Endothelial cell of umbilical vein (primary cell): ENCODE measurements at regions not wholly inside any gene's neighbourhood (a gene's known extent, or its start where the extent isn't known, plus 50 kb on each side); places are given as distances from the start of the nearest gene placed in this dataset.

Source experiments
- BruUV-seq: library from RNA; stranded (reverse); fragments of 400-500 nt; replicated peaks from 2 replicates; lab custom pipeline; 2021; lab: Mats Ljungman, UMichigan
- CTCF ChIA-PET: fragments of 300-600, 350-600 bp; sonication (Branson Sonifier 250); formaldehyde crosslinking; loops from one replicate; lab custom pipeline; 2021; ENCODE audit warnings: antibody characterized with exemption, inconsistent platforms; lab: Charles Lee
- POLR2A ChIA-PET: fragments of 300-600, 350-600 bp; sonication (Branson Sonifier 250); formaldehyde crosslinking; loops from one replicate; lab custom pipeline; 2021; ENCODE audit warnings: antibody characterized with exemption, inconsistent platforms; lab: Charles Lee
- DNase-seq: peaks from one replicate; pipeline ENCODE4 v3.0.0-alpha.2; 2011; ENCODE audit warnings: low read depth, low spot score
- FAIRE-seq: peaks from 2 replicates; lab custom pipeline; 2011; peaks lifted over from hg19 to GRCh38; lab: Jason Lieb, UNC
- H2AFZ ChIP-seq: 2 replicates; pipeline ENCODE4 v1.6.0; 2012; ENCODE audit warnings: low read depth, low read length, control low read depth, inconsistent platforms
- H3K27ac ChIP-seq: 2 replicates; pipeline ENCODE4 v1.5.1; 2011; ENCODE audit warnings: low read depth, mild to moderate bottlenecking, control low read depth, low read length, moderate library complexity; ENCODE audit not compliant: insufficient read depth
- H3K27me3 ChIP-seq, 2 experiments: 2 replicates each; pipeline versions ENCODE4 v1.6.0 to v1.6.1; 2011; ENCODE audit warnings: low read length in 2 of 2, mixed read lengths in 1 of 2; ENCODE audit not compliant: control insufficient read depth in 2 of 2, insufficient read depth in 2 of 2
- H3K36me3 ChIP-seq, 2 experiments: 2 replicates in 1 of 2; 3 replicates in 1 of 2; pipeline ENCODE4 v1.5.1; 2011; ENCODE audit warnings: low read length in 2 of 2, mild to moderate bottlenecking in 1 of 2, moderate library complexity in 1 of 2; ENCODE audit not compliant: control insufficient read depth in 2 of 2, insufficient read depth in 2 of 2; ENCODE audit errors: extremely low read depth in 1 of 2
- H3K4me1 ChIP-seq: 3 replicates; pipeline ENCODE4 v1.5.1; 2011; ENCODE audit warnings: mild to moderate bottlenecking, low read length; ENCODE audit not compliant: control insufficient read depth, insufficient read depth; ENCODE audit errors: extremely low read depth
- H3K4me2 ChIP-seq: 2 replicates; pipeline ENCODE4 v1.6.1; 2011; ENCODE audit warnings: low read length, control low read depth, mixed read lengths; ENCODE audit not compliant: insufficient read depth
- H3K4me3 ChIP-seq, 3 experiments: fragments of 200-600 bp in 1 of 3; sonication (generic), shearing (Covaris generic) in 1 of 3; replicated peaks in 1 of 3; 2 replicates each; pipeline ENCODE4 v1.5.1; 2011 to 2016; ENCODE audit warnings: control low read depth in 3 of 3, low read length in 3 of 3, mild to moderate bottlenecking in 2 of 3, inconsistent platforms in 1 of 3, low read depth in 1 of 3, moderate library complexity in 1 of 3; ENCODE audit not compliant: insufficient read depth in 1 of 3
- H3K79me2 ChIP-seq: 2 replicates; pipeline ENCODE4 v1.6.0; 2012; ENCODE audit warnings: low read length, inconsistent platforms; ENCODE audit not compliant: control insufficient read depth, insufficient read depth
- H3K9ac ChIP-seq: replicated peaks from 2 replicates; pipeline ENCODE3; 2011; ENCODE audit warnings: low read length, control low read depth; ENCODE audit not compliant: insufficient read depth; ENCODE audit errors: extremely low read depth
- H3K9me1 ChIP-seq: replicated peaks from 3 replicates; pipeline ENCODE4 v1.6.0; 2011; ENCODE audit warnings: mild to moderate bottlenecking, low read length; ENCODE audit not compliant: control insufficient read depth, insufficient read depth; ENCODE audit errors: extremely low read depth
- H3K9me3 ChIP-seq: replicated peaks from 2 replicates; pipeline ENCODE4 v1.5.1; 2012; ENCODE audit warnings: low read length, inconsistent platforms; ENCODE audit not compliant: control insufficient read depth, insufficient read depth
- H4K20me1 ChIP-seq: replicated peaks from 2 replicates; pipeline ENCODE3; 2011; ENCODE audit warnings: mild to moderate bottlenecking, low read length; ENCODE audit not compliant: control insufficient read depth, insufficient read depth; ENCODE audit errors: extremely low read depth
- EZH2 ChIP-seq: IDR thresholded peaks from 2 replicates; pipeline ENCODE4 v1.6.1; 2012; ENCODE audit warnings: borderline replicate concordance, low read depth, mild to moderate bottlenecking, moderate library complexity, low read length, inconsistent platforms; ENCODE audit not compliant: severe bottlenecking
- FOS ChIP-seq: IDR thresholded peaks from 2 replicates; pipeline ENCODE4 v1.6.1; 2011; ENCODE audit warnings: mild to moderate bottlenecking, low read length, moderate library complexity, borderline replicate concordance; ENCODE audit not compliant: insufficient read depth
- GATA2 ChIP-seq: IDR thresholded peaks from 2 replicates; pipeline ENCODE4 v1.7.0; 2011; ENCODE audit warnings: low read depth, mild to moderate bottlenecking, moderate library complexity, mixed read lengths, low read length; ENCODE audit not compliant: insufficient read length, insufficient read depth
- JUN ChIP-seq: IDR thresholded peaks from 2 replicates; pipeline ENCODE4 v1.6.1; 2011; ENCODE audit warnings: borderline replicate concordance, low read depth; ENCODE audit not compliant: insufficient read length, insufficient read depth
- MYC ChIP-seq: IDR thresholded peaks from one replicate; pipeline ENCODE4 v1.6.1; 2011; ENCODE audit warnings: mild to moderate bottlenecking, low read depth, low read length
- POLR2A ChIP-seq: IDR thresholded peaks from 2 replicates; pipeline ENCODE4 v1.6.1; 2012; ENCODE audit warnings: low read depth, mild to moderate bottlenecking, control low read depth, low read length
- POLR2AphosphoS5 ChIP-seq: IDR thresholded peaks from 2 replicates; pipeline ENCODE4 v1.6.1; 2012; ENCODE audit warnings: low read depth, mild to moderate bottlenecking, control low read depth, low read length, moderate library complexity; ENCODE audit not compliant: insufficient read depth
- dilution Hi-C: fragments of 300-500 bp; cut with MboI; formaldehyde crosslinking; loops from one replicate; pipeline ENCODE4 v1.15.0; 2019; ENCODE audit warnings: low sequenced_read_pairs; ENCODE audit not compliant: extremely low pct_ligation_motif_present
- intact Hi-C: fragments of 100-400 bp; cut with micrococcal nuclease; formaldehyde crosslinking; loops from one replicate; pipeline ENCODE4 v1.10.0; 2022
- TF ChIP-seq, protein P1 (sequence below): IDR thresholded peaks from 2 replicates; pipeline ENCODE4 v1.6.1; 2011; ENCODE audit not compliant: insufficient read depth, insufficient read length
- TF ChIP-seq, protein P2 (sequence below), 2 donors: IDR thresholded peaks; 1 replicate in 1 of 2; 2 replicates in 1 of 2; pipeline ENCODE4 v1.5.1; 2011; ENCODE audit warnings: low read length in 2 of 2, mild to moderate bottlenecking in 2 of 2, moderate library complexity in 2 of 2, control low read depth in 1 of 2, inconsistent platforms in 1 of 2, low read depth in 1 of 2; ENCODE audit not compliant: insufficient read depth in 1 of 2; ENCODE audit errors: extremely low read depth in 1 of 2

DNA sequence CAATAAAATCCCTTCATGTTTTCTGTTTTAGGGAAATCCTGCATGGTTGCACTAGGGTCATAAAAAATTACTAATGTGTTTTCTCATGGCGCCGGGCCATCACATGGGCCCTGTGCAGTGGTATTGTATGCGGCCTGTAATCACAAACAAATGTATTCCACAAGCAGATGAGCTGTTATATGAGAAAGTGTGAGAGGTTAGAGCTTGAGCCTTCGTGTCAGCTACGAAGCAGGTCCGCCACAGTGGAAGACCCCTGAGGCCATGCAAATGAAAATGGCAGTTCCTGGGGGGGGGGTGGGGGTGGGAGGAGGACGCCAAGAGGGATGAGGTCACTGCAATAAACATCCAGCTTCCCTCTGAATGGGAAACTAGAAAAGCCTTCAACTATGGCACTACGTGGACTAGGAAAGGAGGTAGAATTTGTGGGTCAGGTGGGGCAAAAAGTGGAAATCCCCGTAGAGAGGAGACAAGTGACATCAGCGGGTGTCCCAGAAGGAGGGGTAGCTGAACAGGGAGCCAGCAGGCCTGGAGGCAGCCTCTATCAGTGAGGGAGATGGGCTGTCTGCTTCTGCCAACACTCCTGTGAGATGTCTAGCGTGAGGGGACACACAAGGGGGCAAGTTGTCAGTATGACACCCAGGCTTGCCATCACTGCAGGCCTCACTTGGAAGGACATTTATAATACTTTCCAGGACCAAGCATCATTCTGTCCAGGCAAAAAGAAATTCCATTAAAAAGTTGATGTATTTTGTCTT is 130.3 kb upstream of the CTAGE1 start:
- FAIRE-seq (no peak), DNase-seq (no peak)
- H3K9ac ChIP-seq, result no peak overlapping the region
- intact Hi-C loops, result no loop called here
- no peaks in the 10 kb centered on the region for H3K9me1 ChIP-seq
- H3K9me3 ChIP-seq, result no peaks in the 10 kb centered on the region
- H3K36me3 ChIP-seq, result no peaks in the 10 kb centered on the region
- H3K4me2 ChIP-seq, result no peak overlapping the region
- peaks cover 23% of the 10 kb centered on the region for H3K4me1 ChIP-seq
- dilution Hi-C loops, result no loop called here
- no TSS peak for BruUV-seq
- TF ChIP-seq FOS (no peak), MYC (no peak), EZH2 (no peak), JUN (no peak), GATA2 (no peak), POLR2AphosphoS5 (no peak), POLR2A (no peak)
- TF ChIP-seq, protein P1, sequence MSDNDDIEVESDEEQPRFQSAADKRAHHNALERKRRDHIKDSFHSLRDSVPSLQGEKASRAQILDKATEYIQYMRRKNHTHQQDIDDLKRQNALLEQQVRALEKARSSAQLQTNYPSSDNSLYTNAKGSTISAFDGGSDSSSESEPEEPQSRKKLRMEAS, result no peak
- TF ChIP-seq, protein P2, sequence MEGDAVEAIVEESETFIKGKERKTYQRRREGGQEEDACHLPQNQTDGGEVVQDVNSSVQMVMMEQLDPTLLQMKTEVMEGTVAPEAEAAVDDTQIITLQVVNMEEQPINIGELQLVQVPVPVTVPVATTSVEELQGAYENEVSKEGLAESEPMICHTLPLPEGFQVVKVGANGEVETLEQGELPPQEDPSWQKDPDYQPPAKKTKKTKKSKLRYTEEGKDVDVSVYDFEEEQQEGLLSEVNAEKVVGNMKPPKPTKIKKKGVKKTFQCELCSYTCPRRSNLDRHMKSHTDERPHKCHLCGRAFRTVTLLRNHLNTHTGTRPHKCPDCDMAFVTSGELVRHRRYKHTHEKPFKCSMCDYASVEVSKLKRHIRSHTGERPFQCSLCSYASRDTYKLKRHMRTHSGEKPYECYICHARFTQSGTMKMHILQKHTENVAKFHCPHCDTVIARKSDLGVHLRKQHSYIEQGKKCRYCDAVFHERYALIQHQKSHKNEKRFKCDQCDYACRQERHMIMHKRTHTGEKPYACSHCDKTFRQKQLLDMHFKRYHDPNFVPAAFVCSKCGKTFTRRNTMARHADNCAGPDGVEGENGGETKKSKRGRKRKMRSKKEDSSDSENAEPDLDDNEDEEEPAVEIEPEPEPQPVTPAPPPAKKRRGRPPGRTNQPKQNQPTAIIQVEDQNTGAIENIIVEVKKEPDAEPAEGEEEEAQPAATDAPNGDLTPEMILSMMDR (IDR thresholded peaks at IDR 0.05; ENCODE audit: extremely low read depth in 1 of 2, insufficient read depth in 1 of 2, low read depth in 1 of 2, low read length in 2 of 2), result no peak
- H3K4me3 ChIP-seq, result no peak overlapping the region
- no peak overlapping the region for H2AFZ ChIP-seq
- no peak overlapping the region for H3K27ac ChIP-seq
- ChIA-PET POLR2A (no interaction called here), CTCF (interaction anchor here (0.6 to 1.4 kb wide), 4 partner anchors 70 to 653 kb away, joined by 3 to 6 read pairs (median 3); no protein-coding TSS in a partner anchor)
- no peaks in the 10 kb centered on the region for H4K20me1 ChIP-seq
- H3K79me2 ChIP-seq, result no peaks in the 10 kb centered on the region
- no peaks in the 10 kb centered on the region for H3K27me3 ChIP-seq
